IMR-90 (cell line): ENCODE measurements at regions not wholly inside any gene's neighbourhood (a gene's known extent, or its start where the extent isn't known, plus 50 kb on each side); places are given as distances from the start of the nearest gene placed in this dataset.

Source experiments
- CEBPB ChIP-seq: IDR thresholded peaks from 2 replicates; pipeline ENCODE4 v1.6.1; 2012; ENCODE audit warnings: low read depth, low read length, improper control_type of control experiment
- FOS ChIP-seq: fragments of 150-350 bp; IDR thresholded peaks from 2 replicates; pipeline ENCODE4 v1.6.1; 2016; ENCODE audit warnings: low read depth, low read length
- MAZ ChIP-seq: IDR thresholded peaks from 2 replicates; pipeline ENCODE4 v1.6.1; 2012; ENCODE audit warnings: low read depth, mild to moderate bottlenecking, low read length, improper control_type of control experiment, moderate library complexity, borderline replicate concordance
- MXI1 ChIP-seq: IDR thresholded peaks from 2 replicates; pipeline ENCODE4 v1.6.1; 2012; ENCODE audit warnings: low read depth, mild to moderate bottlenecking, low read length, moderate library complexity, borderline replicate concordance
- POLR2A ChIP-seq: IDR thresholded peaks from 2 replicates; pipeline ENCODE4 v1.6.1; 2012; ENCODE audit warnings: mild to moderate bottlenecking, low read depth, low read length
- RAD21 ChIP-seq: IDR thresholded peaks from 2 replicates; pipeline ENCODE4 v1.6.1; 2012; ENCODE audit warnings: low read length, improper control_type of control experiment
- RCOR1 ChIP-seq: IDR thresholded peaks from 2 replicates; pipeline ENCODE4 v1.6.1; 2012; ENCODE audit warnings: mild to moderate bottlenecking, low read length, improper control_type of control experiment; ENCODE audit not compliant: insufficient replicate concordance
- SMC3 ChIP-seq: fragments of 150-350 bp; IDR thresholded peaks from 2 replicates; pipeline ENCODE4 v1.6.1; 2016; ENCODE audit warnings: low read depth, mild to moderate bottlenecking, antibody characterized with exemption, low read length, moderate library complexity
- TF ChIP-seq, protein P1 (sequence below): conservative IDR thresholded peaks from 2 replicates; pipeline ENCODE4 v1.5.1; 2012; ENCODE audit warnings: mild to moderate bottlenecking, low read depth, low read length, improper control_type of control experiment
- TF ChIP-seq, protein P2 (sequence below): fragments of 150-350 bp; IDR thresholded peaks from 2 replicates; pipeline ENCODE4 v1.6.1; 2017; ENCODE audit warnings: mild to moderate bottlenecking, antibody characterized with exemption, low read length, low read depth

DNA sequence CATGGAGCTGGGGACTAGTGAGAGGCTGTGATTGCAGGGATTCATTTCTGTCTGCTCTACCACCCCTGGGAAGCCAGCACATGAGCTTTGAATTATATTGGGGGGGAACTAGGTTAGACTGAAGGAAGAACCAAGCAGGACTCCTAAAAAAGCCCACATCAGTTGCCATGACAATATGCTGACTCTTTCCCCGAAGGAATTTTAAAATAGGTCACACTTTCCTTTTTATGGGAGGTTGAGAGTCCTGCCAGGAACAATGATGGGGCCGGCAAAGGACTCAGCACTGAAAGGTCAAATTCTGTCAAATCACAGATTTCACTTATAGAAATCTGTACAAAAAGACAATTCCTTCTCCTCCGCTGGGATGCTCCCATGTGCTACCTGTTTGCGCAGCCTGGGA lies 130.8 kb downstream of the ZNF621 start:
- TF ChIP-seq, protein P1, sequence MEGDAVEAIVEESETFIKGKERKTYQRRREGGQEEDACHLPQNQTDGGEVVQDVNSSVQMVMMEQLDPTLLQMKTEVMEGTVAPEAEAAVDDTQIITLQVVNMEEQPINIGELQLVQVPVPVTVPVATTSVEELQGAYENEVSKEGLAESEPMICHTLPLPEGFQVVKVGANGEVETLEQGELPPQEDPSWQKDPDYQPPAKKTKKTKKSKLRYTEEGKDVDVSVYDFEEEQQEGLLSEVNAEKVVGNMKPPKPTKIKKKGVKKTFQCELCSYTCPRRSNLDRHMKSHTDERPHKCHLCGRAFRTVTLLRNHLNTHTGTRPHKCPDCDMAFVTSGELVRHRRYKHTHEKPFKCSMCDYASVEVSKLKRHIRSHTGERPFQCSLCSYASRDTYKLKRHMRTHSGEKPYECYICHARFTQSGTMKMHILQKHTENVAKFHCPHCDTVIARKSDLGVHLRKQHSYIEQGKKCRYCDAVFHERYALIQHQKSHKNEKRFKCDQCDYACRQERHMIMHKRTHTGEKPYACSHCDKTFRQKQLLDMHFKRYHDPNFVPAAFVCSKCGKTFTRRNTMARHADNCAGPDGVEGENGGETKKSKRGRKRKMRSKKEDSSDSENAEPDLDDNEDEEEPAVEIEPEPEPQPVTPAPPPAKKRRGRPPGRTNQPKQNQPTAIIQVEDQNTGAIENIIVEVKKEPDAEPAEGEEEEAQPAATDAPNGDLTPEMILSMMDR: no peak
- TF ChIP-seq CEBPB (no peak), SMC3 (no peak), MAZ (no peak), POLR2A (no peak), MXI1 (no peak), RAD21 (no peak), FOS (no peak), RCOR1 (no peak)
- TF ChIP-seq, protein P2, sequence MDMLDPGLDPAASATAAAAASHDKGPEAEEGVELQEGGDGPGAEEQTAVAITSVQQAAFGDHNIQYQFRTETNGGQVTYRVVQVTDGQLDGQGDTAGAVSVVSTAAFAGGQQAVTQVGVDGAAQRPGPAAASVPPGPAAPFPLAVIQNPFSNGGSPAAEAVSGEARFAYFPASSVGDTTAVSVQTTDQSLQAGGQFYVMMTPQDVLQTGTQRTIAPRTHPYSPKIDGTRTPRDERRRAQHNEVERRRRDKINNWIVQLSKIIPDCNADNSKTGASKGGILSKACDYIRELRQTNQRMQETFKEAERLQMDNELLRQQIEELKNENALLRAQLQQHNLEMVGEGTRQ: no peak
